HG02852 (cell line): ENCODE measurements at regions not wholly inside any gene's neighbourhood (a gene's known extent, or its start where the extent isn't known, plus 50 kb on each side); places are given as distances from the start of the nearest gene placed in this dataset.

Source experiments
- ATAC-seq: cut with Tn5 transposase; IDR thresholded peaks from one replicate; pipeline ENCODE4 v1.9.1; 2021; ENCODE audit warnings: mild to moderate bottlenecking, moderate library complexity; ENCODE audit not compliant: unreplicated experiment

- ATAC-seq = no peak
Measured at GRCh38 chr9:108724122-108724521, 131.7 kb downstream of the ACTL7B start.

GRCh38 chr9:108722396-108722795 is 133.4 kb downstream of the ACTL7B start:
- no peak for ATAC-seq

GRCh38 chr9:108720191-108720642 is 135.6 kb downstream of the ACTL7B start:
- no peak for ATAC-seq

GRCh38 chr9:108710424-108710823 is 145.4 kb downstream of the ACTL7B start:
- ATAC-seq = no peak

GRCh38 chr9:108709997-108710396 is 145.8 kb downstream of the ACTL7B start:
- ATAC-seq = no peak

- no peak for ATAC-seq
Measured at GRCh38 chr9:108709126-108709525, 146.7 kb downstream of the ACTL7B start.

GRCh38 chr9:108708448-108708847 is 147.3 kb downstream of the ACTL7B start:
- no peak for ATAC-seq

- ATAC-seq = no peak
Measured at GRCh38 chr9:108707120-108707519, 148.7 kb downstream of the ACTL7B start.

GRCh38 chr9:108704156-108704852 is 151.5 kb downstream of the ACTL7B start:
- no peak for ATAC-seq

- ATAC-seq = no peak
Measured at GRCh38 chr9:108703429-108703828, 152.4 kb downstream of the ACTL7B start.

- no peak for ATAC-seq
Measured at GRCh38 chr9:108702681-108703080, 153.1 kb downstream of the ACTL7B start.

GRCh38 chr9:108698801-108699200 is 157.0 kb downstream of the ACTL7B start:
- ATAC-seq = no peak

- ATAC-seq = no peak
Measured at GRCh38 chr9:108698231-108698630, 157.6 kb downstream of the ACTL7B start.

GRCh38 chr9:108696156-108696555 is 159.6 kb downstream of the ACTL7B start:
- ATAC-seq = no peak

GRCh38 chr9:108694170-108694569 is 161.6 kb downstream of the ACTL7B start:
- no peak for ATAC-seq

GRCh38 chr9:108691614-108692013 is 164.2 kb downstream of the ACTL7B start:
- no peak for ATAC-seq

- ATAC-seq = no peak
Measured at GRCh38 chr9:108688676-108689075, 167.1 kb downstream of the ACTL7B start.

GRCh38 chr9:108688051-108688450 is 167.7 kb downstream of the ACTL7B start:
- no peak for ATAC-seq

GRCh38 chr9:108687006-108687987 is 168.5 kb downstream of the ACTL7B start:
- no peak for ATAC-seq

- no peak for ATAC-seq
Measured at GRCh38 chr9:108684288-108685025, 171.3 kb downstream of the ACTL7B start.

GRCh38 chr9:108683245-108683644 is 172.5 kb downstream of the ACTL7B start:
- ATAC-seq = no peak
